Right lobe of liver (tissue), 4 donors: ENCODE measurements at regions not wholly inside any gene's neighbourhood (a gene's known extent, or its start where the extent isn't known, plus 50 kb on each side); places are given as distances from the start of the nearest gene placed in this dataset.
A peak's percentile ranks its signal among the peaks of the same experiment; 100 is the strongest.

Source experiments
- POLR2A ChIP-seq: fragments of 450-650 bp; IDR thresholded peaks from one replicate; pipeline ENCODE4 v1.6.1; 2017; ENCODE audit warnings: antibody characterized with exemption, mild to moderate bottlenecking
- TF ChIP-seq, protein P1 (sequence below), 4 donors: fragments of 200-600 bp in 3 of 4; fragments of 450-650 bp in 1 of 4; IDR thresholded peaks; one replicate each; pipeline versions ENCODE4 v1.5.1 to v1.8.0; 2016 to 2022; ENCODE audit warnings: antibody characterized with exemption in 4 of 4, mild to moderate bottlenecking in 2 of 4
- donor health status: DM: no; HTN: no; CAD: no.
- donor health status: DM: no; HTN: no; CAD: no.
- donor health status: DM: no; HTN: yes; CAD: no.

DNA sequence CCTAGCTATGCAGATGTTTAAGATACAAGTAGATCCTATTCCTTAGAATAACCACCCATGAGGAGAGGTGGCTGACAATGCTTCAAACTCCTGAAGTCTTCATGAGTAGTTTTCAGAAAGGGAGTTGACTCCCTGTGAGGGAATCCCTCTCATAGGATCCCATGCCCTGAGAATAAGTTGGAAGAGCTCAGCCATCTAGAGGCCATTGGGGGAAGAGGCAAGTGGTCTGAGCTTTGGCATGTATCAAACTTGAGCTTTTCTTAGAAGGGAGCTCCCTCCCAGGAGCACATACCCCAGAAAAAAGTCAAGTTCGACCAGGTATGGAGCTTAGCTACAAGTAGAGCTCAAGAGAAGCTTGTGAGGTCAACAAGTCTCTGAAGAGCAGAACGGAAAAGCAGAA lies 165.7 kb upstream of the RBM19 start:
- TF ChIP-seq, protein P1, sequence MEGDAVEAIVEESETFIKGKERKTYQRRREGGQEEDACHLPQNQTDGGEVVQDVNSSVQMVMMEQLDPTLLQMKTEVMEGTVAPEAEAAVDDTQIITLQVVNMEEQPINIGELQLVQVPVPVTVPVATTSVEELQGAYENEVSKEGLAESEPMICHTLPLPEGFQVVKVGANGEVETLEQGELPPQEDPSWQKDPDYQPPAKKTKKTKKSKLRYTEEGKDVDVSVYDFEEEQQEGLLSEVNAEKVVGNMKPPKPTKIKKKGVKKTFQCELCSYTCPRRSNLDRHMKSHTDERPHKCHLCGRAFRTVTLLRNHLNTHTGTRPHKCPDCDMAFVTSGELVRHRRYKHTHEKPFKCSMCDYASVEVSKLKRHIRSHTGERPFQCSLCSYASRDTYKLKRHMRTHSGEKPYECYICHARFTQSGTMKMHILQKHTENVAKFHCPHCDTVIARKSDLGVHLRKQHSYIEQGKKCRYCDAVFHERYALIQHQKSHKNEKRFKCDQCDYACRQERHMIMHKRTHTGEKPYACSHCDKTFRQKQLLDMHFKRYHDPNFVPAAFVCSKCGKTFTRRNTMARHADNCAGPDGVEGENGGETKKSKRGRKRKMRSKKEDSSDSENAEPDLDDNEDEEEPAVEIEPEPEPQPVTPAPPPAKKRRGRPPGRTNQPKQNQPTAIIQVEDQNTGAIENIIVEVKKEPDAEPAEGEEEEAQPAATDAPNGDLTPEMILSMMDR (IDR thresholded peaks at IDR 0.05), result peak in 2 of 4 donors; percentile 15 to 39
- no peak for TF ChIP-seq POLR2A
